Kidney (tissue), 13 donors: ENCODE measurements at regions not wholly inside any gene's neighbourhood (a gene's known extent, or its start where the extent isn't known, plus 50 kb on each side); places are given as distances from the start of the nearest gene placed in this dataset.

Experiments used
- DNase-seq, 5 donors: peaks; one replicate each; pipeline ENCODE4 v3.0.0-alpha.2; 2013 to 2020
- FAIRE-seq: peaks from 2 replicates; lab custom pipeline; 2012; peaks lifted over from hg19 to GRCh38; lab: Jason Lieb, UNC
- H3K27ac ChIP-seq, 2 donors: one replicate each; pipeline ENCODE4 v1.7.0; 2013; ENCODE audit warnings: low read depth in 2 of 2, low read length in 2 of 2, inconsistent platforms in 1 of 2
- H3K27me3 ChIP-seq: one replicate; pipeline ENCODE4 v1.7.1; 2013; ENCODE audit warnings: low read length, inconsistent platforms; ENCODE audit not compliant: control insufficient read depth, insufficient read depth
- H3K36me3 ChIP-seq, 3 donors: one replicate each; pipeline versions ENCODE4 v1.7.0 to v1.7.1; 2013; ENCODE audit warnings: low read length in 3 of 3, control low read depth in 1 of 3, inconsistent platforms in 1 of 3; ENCODE audit not compliant: insufficient read depth in 3 of 3, control insufficient read depth in 2 of 3
- H3K4me1 ChIP-seq, 3 donors: one replicate each; pipeline versions ENCODE4 v1.7.0 to v1.7.1; 2013; ENCODE audit warnings: low read length in 3 of 3, inconsistent platforms in 1 of 3, low read depth in 1 of 3; ENCODE audit not compliant: control insufficient read depth in 2 of 3, insufficient read depth in 2 of 3
- H3K4me3 ChIP-seq, 3 donors: one replicate each; pipeline versions ENCODE4 v1.7.0 to v1.8.1; 2013; ENCODE audit warnings: low read length in 3 of 3, control low read depth in 1 of 3, inconsistent platforms in 1 of 3
- H3K9ac ChIP-seq, 3 donors: one replicate each; pipeline versions ENCODE4 v1.7.0 to v1.7.1; 2013; ENCODE audit warnings: low read length in 3 of 3, control low read depth in 1 of 3, inconsistent platforms in 1 of 3
- H3K9me3 ChIP-seq, 3 donors: one replicate each; pipeline versions ENCODE4 v1.7.0 to v1.7.1; 2013; ENCODE audit warnings: low read length in 3 of 3, control low read depth in 1 of 3, inconsistent platforms in 1 of 3; ENCODE audit not compliant: control insufficient read depth in 2 of 3, insufficient read depth in 1 of 3
- intact Hi-C: fragments of 100-400 bp; cut with DNase I; formaldehyde crosslinking; loops from one replicate; pipeline ENCODE4 v1.11.1; 2022
- TF ChIP-seq, protein P1 (sequence below): IDR thresholded peaks from 3 replicates; pipeline ENCODE4 v1.5.1; 2012; ENCODE audit warnings: mild to moderate bottlenecking, moderate library complexity, borderline replicate concordance; ENCODE audit not compliant: insufficient read depth; ENCODE audit errors: extremely low read depth
- donor health status: control.
- donor health status: control.
- donor health status: control.
- donor health status: control.
- donor health status: control.
- donor health status: DM: yes; HTN: yes; CAD: no.
- donor health status: Normal renal cell carcinoma (clear cell type).

DNA sequence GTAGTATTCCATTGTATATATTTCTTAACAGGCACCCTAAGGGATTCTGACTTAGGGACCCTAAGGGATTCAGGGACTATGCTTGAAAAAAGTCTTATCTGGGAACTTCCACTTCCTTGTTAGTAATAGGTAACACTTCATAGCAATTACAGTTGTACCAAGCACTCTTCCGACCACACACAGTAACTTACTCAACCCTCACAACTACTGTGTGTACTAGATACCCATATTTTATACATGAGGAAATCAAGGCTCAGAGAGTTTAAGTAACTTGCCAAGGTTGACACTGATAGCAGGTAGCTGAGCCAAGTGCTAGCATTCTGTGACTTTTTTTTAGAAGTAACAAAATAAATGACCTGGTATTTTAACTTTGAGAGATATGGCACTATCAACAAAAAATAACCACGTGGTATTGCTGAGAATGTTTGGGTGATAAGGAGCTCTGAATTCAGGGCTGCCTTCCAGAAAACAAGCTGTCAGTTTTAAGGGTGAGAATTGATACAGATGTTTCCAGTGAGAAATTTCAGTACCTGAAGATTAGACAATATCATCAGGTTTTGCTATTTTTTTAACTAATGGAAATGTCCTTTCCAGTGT, 210.3 kb upstream of the SUCLG2 start:
- no peaks in the 10 kb centered on the region for H3K36me3 ChIP-seq
- FAIRE-seq (no peak), DNase-seq (no peak)
- intact Hi-C loops = no loop called here
- no peak overlapping the region for H3K9ac ChIP-seq
- no peak overlapping the region for H3K4me3 ChIP-seq
- TF ChIP-seq, protein P1, sequence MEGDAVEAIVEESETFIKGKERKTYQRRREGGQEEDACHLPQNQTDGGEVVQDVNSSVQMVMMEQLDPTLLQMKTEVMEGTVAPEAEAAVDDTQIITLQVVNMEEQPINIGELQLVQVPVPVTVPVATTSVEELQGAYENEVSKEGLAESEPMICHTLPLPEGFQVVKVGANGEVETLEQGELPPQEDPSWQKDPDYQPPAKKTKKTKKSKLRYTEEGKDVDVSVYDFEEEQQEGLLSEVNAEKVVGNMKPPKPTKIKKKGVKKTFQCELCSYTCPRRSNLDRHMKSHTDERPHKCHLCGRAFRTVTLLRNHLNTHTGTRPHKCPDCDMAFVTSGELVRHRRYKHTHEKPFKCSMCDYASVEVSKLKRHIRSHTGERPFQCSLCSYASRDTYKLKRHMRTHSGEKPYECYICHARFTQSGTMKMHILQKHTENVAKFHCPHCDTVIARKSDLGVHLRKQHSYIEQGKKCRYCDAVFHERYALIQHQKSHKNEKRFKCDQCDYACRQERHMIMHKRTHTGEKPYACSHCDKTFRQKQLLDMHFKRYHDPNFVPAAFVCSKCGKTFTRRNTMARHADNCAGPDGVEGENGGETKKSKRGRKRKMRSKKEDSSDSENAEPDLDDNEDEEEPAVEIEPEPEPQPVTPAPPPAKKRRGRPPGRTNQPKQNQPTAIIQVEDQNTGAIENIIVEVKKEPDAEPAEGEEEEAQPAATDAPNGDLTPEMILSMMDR = no peak
- H3K27me3 ChIP-seq = no peaks in the 10 kb centered on the region
- no peaks in the 10 kb centered on the region for H3K4me1 ChIP-seq
- H3K9me3 ChIP-seq = no peaks in the 10 kb centered on the region
- no peak overlapping the region for H3K27ac ChIP-seq

DNA sequence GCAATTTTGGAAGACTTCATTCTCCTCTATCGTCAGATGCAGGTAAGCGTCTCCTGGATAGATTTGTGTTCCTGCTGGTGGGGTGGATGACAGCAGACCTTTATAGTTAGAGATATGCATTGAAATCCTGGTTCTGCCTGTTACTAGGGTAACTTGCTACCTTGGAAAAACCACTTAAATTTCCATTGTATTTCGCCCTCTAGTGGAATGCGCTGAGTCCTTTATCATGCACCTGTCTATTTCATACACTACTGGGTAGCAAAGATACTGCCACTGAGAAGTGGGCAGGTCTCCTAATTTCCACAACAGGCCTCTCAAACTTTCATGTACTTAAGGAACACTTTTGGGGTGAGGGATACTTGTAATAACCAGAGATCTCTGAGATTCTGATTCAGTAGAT, 209.5 kb upstream of the SUCLG2 start:
- Histone ChIP-seq H3K27ac (no peak overlapping the region), H3K9me3 (no peaks in the 10 kb centered on the region), H3K4me3 (no peak overlapping the region), H3K9ac (no peak overlapping the region), H3K4me1 (no peaks in the 10 kb centered on the region), H3K27me3 (no peaks in the 10 kb centered on the region), H3K36me3 (no peaks in the 10 kb centered on the region)
- intact Hi-C loops = no loop called here
- FAIRE-seq (no peak), DNase-seq (no peak)
- TF ChIP-seq, protein P1 = no peak

DNA sequence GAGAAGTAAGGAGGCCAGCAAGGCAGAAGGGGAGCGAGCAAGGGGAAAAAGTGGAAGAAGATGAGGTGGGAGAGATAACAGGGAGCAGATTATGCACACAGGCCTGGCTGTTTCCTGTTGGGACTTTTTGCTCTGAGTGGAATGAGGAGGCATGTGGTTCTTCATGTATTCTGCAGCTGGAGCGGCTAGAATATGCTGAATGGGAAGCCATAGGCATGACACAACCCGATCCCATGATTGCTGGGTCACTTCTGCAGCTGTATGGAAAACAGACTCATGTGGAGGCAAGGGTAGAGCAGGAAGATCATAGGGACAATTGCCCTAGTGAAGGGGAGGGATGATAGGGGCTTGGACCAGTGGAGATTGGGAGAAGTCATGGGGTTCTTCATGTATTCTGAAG, 206.0 kb upstream of the SUCLG2 start:
- TF ChIP-seq, protein P1 = no peak
- intact Hi-C loops = no loop called here
- no peaks in the 10 kb centered on the region for H3K27me3 ChIP-seq
- H3K9me3 ChIP-seq = no peaks in the 10 kb centered on the region
- FAIRE-seq (no peak), DNase-seq (no peak)
- H3K4me1 ChIP-seq = no peaks in the 10 kb centered on the region
- H3K4me3 ChIP-seq = no peak overlapping the region
- no peaks in the 10 kb centered on the region for H3K36me3 ChIP-seq
- no peak overlapping the region for H3K27ac ChIP-seq
- no peak overlapping the region for H3K9ac ChIP-seq

GRCh38 chr3:67858492-67858891, 204.1 kb upstream of the SUCLG2 start:
- FAIRE-seq (no peak), DNase-seq (no peak)
- intact Hi-C loops = no loop called here
- H3K27me3 ChIP-seq = no peaks in the 10 kb centered on the region
- TF ChIP-seq, protein P1 = no peak
- H3K4me3 ChIP-seq = no peak overlapping the region
- H3K27ac ChIP-seq = no peak overlapping the region
- no peaks in the 10 kb centered on the region for H3K4me1 ChIP-seq
- no peak overlapping the region for H3K9ac ChIP-seq
- no peaks in the 10 kb centered on the region for H3K9me3 ChIP-seq
- H3K36me3 ChIP-seq = no peaks in the 10 kb centered on the region
